Heart right ventricle (tissue), 16 donors: ENCODE measurements at regions not wholly inside any gene's neighbourhood (a gene's known extent, or its start where the extent isn't known, plus 50 kb on each side); places are given as distances from the start of the nearest gene placed in this dataset.

ENCODE experiments used
- ATAC-seq, 8 donors: fragments of 200-7000 bp; cut with Tn5 transposase; one replicate each; pipeline ENCODE4 v1.9.1; 2020; ENCODE audit warnings: mild to moderate bottlenecking in 8 of 8, moderate library complexity in 8 of 8, moderate number of reproducible peaks in 1 of 8
- DNase-seq, 2 donors: peaks; one replicate each; pipeline ENCODE4 v3.0.0-alpha.2; 2020
- H3K27ac ChIP-seq, 10 donors: fragments of 200-600 bp; sonication (generic) in 2 of 10; one replicate each; pipeline versions ENCODE4 v1.5.0 to v1.8.0; 2020 to 2022; ENCODE audit warnings: mild to moderate bottlenecking in 3 of 10
- H3K27me3 ChIP-seq, 7 donors: fragments of 200-600 bp; one replicate each; pipeline ENCODE4 v1.8.0; 2021 to 2022; ENCODE audit warnings: mild to moderate bottlenecking in 2 of 7
- H3K36me3 ChIP-seq, 9 donors: fragments of 200-600 bp; sonication (generic) in 1 of 9; one replicate each; pipeline versions ENCODE4 v1.5.0 to v1.8.0; 2020 to 2022; ENCODE audit warnings: mild to moderate bottlenecking in 2 of 9
- H3K4me1 ChIP-seq, 9 donors: fragments of 200-600 bp; sonication (generic) in 1 of 9; one replicate each; pipeline versions ENCODE4 v1.5.0 to v1.8.0; 2020 to 2022; ENCODE audit warnings: mild to moderate bottlenecking in 4 of 9
- H3K4me3 ChIP-seq, 10 donors: fragments of 200-600 bp; sonication (generic) in 2 of 10; one replicate each; pipeline versions ENCODE4 v1.5.0 to v1.8.0; 2020 to 2022; ENCODE audit warnings: mild to moderate bottlenecking in 7 of 10, moderate library complexity in 2 of 10
- H3K9me3 ChIP-seq, 11 donors: fragments of 200-600 bp in 10 of 11; sonication (generic) in 2 of 11; one replicate each; pipeline versions ENCODE4 v1.5.0 to v1.8.0; 2013 to 2022; ENCODE audit warnings: mild to moderate bottlenecking in 2 of 11, control low read depth in 1 of 11, moderate library complexity in 1 of 11
- WGBS, 2 donors: extraction: QIAGEN DNeasy Blood & Tissue Kit; methylation state at CpG; one replicate each; pipeline ENCODE4 v1.1.7; 2013; ENCODE audit warnings: inconsistent platforms in 1 of 2; 5-methylcytosine and 5-hydroxymethylcytosine counted together
- intact Hi-C, 10 donors: fragments of 100-400 bp; cut with DNase I; formaldehyde crosslinking; loops; one replicate each; pipeline versions ENCODE4 v1.11.1 to v1.14.2; 2022
- TF ChIP-seq, protein P1 (sequence below), 9 donors: fragments of 200-600 bp; sonication (generic) in 2 of 9; IDR thresholded peaks; one replicate each; pipeline versions ENCODE4 v1.5.0 to v1.8.0; 2021 to 2022; ENCODE audit warnings: antibody characterized with exemption in 9 of 9, mild to moderate bottlenecking in 5 of 9, moderate library complexity in 1 of 9
- donor health status: Arrhythmogenic right ventricular cardiomyopathy.
- donor health status: ischemic (EF 13 %, LVEDD 7.1; RV severe dilation, severe dysfunction).
- donor health status: healthy with polysubstance abuse.
- donor health status: DM: no; HTN: yes; CAD: no.
- donor health status: DM: no; HTN: no; CAD: no.
- donor health status: ischemic (EF 25% LVEDD 6.9; RV normal size, moderate dysfunction).
- donor health status: ischemic (EF 25% LVEDD 5.7; RV mildly dilated, moderate dysfunction).
- donor health status: healthy.
- donor health status: DM: yes; HTN: yes; CAD: no.
- donor health status: Ischemic cardiomyopathy.
- donor health status: ischemic (EF 35%, LVEDD 5.7; RV mildly dilated, moderate dysfunction).
- donor health status: nonischemic (EF 11% LVEDD 7.7; RV severe dilation, severe dysfunction).
- donor health status: DM: yes; HTN: yes; CAD: no.
- donor health status: PGD.
- donor health status: ischemic (EF 29% LVEDD 5.4; RV normal size, mild dysfunction).
- donor health status: nonischemic (EF 23%, LVEDD 6.1; RV moderate dilation, normal function).

DNA sequence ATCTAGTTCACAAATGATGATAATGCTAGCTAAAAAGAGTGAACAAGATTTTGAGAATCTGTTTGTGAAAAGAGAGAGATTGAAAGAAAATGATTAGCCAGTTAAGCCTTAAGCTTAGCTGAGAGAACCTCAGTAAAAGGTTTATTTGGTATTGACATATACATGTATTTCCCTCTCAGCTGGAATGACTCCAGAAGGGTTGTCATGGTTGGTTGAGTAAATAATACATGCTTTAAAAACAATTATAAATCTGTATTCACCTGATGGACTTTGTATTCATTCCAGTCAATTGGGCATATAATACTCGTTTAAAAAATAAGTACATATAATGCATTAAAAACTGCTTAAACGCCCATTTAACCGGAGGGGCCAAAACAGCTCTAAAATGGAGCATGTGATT, 181.4 kb downstream of the GRB14 start:
- H3K4me3 ChIP-seq = no peak overlapping the region
- H3K9me3 ChIP-seq = no peaks in the 10 kb centered on the region
- intact Hi-C loops = loop anchor here in 2 of 10 donors (10.0 kb wide), 2 partner anchors 1095 to 1255 kb away; no protein-coding TSS in a partner anchor
- 94 to 96% methylated on average over 3 of the region's 3 CpGs for WGBS, 2 donors
- ATAC-seq (no peak), DNase-seq (no peak)
- no peaks in the 10 kb centered on the region for H3K4me1 ChIP-seq
- TF ChIP-seq, protein P1, sequence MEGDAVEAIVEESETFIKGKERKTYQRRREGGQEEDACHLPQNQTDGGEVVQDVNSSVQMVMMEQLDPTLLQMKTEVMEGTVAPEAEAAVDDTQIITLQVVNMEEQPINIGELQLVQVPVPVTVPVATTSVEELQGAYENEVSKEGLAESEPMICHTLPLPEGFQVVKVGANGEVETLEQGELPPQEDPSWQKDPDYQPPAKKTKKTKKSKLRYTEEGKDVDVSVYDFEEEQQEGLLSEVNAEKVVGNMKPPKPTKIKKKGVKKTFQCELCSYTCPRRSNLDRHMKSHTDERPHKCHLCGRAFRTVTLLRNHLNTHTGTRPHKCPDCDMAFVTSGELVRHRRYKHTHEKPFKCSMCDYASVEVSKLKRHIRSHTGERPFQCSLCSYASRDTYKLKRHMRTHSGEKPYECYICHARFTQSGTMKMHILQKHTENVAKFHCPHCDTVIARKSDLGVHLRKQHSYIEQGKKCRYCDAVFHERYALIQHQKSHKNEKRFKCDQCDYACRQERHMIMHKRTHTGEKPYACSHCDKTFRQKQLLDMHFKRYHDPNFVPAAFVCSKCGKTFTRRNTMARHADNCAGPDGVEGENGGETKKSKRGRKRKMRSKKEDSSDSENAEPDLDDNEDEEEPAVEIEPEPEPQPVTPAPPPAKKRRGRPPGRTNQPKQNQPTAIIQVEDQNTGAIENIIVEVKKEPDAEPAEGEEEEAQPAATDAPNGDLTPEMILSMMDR (IDR thresholded peaks at IDR 0.05) = no peak
- no peak overlapping the region for H3K27ac ChIP-seq
- H3K36me3 ChIP-seq = no peaks in the 10 kb centered on the region
- peaks cover 0 to 11% (median 0%) of the 10 kb centered on the region in 7 donors for H3K27me3 ChIP-seq

DNA sequence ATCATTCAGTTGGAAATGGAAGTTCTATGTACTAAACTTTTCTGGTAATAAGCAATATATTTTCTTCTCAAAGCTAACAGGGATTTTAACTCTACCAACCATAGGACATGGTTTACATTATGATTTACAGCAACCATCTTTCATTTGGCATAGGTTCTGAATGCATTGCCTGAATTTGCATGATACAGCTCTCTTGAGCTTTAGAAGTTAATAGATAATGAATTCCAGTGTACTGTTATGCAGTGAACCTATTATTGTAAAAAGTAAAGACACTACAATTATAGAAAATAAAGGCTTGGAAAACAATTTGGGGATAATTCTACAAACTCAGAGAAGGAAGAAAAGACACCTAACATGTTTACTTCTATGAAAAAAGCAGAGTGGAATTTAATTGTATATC, 182.0 kb downstream of the GRB14 start:
- TF ChIP-seq, protein P1 (IDR thresholded peaks at IDR 0.05) = no peak
- intact Hi-C loops = loop anchor here in 2 of 10 donors (10.0 kb wide), 2 partner anchors 1094 to 1254 kb away; no protein-coding TSS in a partner anchor
- no peaks in the 10 kb centered on the region for H3K4me1 ChIP-seq
- H3K4me3 ChIP-seq = no peak overlapping the region
- DNase-seq = no peak
- peaks cover 0 to 11% (median 0%) of the 10 kb centered on the region in 7 donors for H3K27me3 ChIP-seq
- no peaks in the 10 kb centered on the region for H3K36me3 ChIP-seq
- H3K9me3 ChIP-seq = no peaks in the 10 kb centered on the region
- no peak overlapping the region for H3K27ac ChIP-seq
- ATAC-seq = no peak

DNA sequence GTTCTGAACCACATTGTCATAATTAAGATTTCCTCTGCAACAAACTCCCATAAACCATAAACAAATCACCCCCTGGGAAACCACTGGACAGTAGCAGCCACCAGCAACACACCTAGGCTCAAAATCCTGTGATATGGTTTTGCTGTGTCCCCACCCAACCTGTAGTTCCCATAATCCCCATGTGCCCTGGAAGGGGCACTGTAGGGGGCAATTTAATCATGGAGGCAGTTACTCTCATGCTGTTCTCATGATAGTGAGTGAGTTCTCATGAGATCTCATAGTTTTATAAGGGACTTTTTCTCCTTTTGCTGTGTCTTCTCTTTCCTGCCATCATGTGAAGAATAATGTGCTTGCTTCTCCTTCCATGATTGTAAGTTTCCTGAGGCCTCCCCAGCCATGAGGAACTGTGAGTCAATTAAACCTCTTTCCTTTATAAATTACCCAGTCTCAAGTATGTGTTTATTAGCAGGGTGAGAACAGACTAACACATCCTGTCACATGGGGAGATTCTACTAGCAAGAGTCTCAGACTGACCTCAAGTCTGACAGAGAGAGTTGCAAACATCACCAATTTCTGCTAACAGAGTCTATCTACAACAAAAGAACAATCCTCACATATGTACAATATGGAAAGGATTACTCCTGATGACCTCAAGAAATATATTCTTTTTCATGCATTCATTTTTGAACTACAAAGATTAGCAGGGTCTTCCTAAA, 182.6 kb downstream of the GRB14 start:
- Histone ChIP-seq H3K4me1 (no peaks in the 10 kb centered on the region), H3K27me3 (peaks cover 0 to 16% (median 0%) of the 10 kb centered on the region in 7 donors), H3K36me3 (no peaks in the 10 kb centered on the region), H3K27ac (no peak overlapping the region), H3K9me3 (no peaks in the 10 kb centered on the region), H3K4me3 (no peak overlapping the region)
- ATAC-seq = no peak
- DNase-seq = no peak
- TF ChIP-seq, protein P1 (IDR thresholded peaks at IDR 0.05) = no peak
- intact Hi-C loops = loop anchor here in 2 of 10 donors (10.0 kb wide), 2 partner anchors 1094 to 1254 kb away; no protein-coding TSS in a partner anchor

DNA sequence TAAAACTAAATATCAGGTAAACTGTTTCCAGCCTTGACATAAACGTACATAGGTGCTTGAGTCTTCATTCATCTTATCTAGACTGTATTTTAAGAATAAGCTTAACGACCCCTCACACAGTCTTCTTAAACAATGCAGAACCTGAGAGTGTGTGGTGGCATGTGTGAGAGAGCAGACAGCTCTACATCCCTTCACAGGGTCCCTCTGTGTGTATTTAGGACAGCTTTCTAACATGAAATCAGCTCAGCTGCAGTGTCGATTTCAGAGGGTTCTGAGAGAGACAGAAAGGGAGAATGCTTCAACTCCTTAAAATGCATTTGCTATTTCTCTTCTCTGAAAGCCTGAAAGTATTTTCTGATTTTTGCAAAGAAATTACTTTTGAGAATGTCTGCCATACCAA, 185.2 kb downstream of the GRB14 start:
- H3K9me3 ChIP-seq = no peaks in the 10 kb centered on the region
- TF ChIP-seq, protein P1 (IDR thresholded peaks at IDR 0.05) = no peak
- no peak overlapping the region for H3K4me3 ChIP-seq
- ATAC-seq = no peak
- no peak for DNase-seq
- WGBS, 2 donors = 52 to 53% methylated on average over 3 of the region's 3 CpGs
- H3K4me1 ChIP-seq = no peaks in the 10 kb centered on the region
- H3K27me3 ChIP-seq = peaks cover 0 to 24% (median 0%) of the 10 kb centered on the region in 7 donors
- intact Hi-C loops = loop anchor here in 2 of 10 donors (10.0 kb wide), 2 partner anchors 1091 to 1251 kb away; no protein-coding TSS in a partner anchor
- no peaks in the 10 kb centered on the region for H3K36me3 ChIP-seq
- H3K27ac ChIP-seq = no peak overlapping the region
